Testis (tissue), 2 donors: ENCODE measurements at regions not wholly inside any gene's neighbourhood (a gene's known extent, or its start where the extent isn't known, plus 50 kb on each side); places are given as distances from the start of the nearest gene placed in this dataset.

Experiments used
- DNase-seq: peaks from one replicate; pipeline ENCODE4 v3.0.0-alpha.2; 2019
- H3K27ac ChIP-seq, 2 donors: fragments of 200-600 bp; sonication (generic); one replicate each; pipeline ENCODE4 v1.5.1; 2019
- H3K27me3 ChIP-seq: fragments of 200-600 bp; sonication (generic); one replicate; pipeline ENCODE4 v1.5.1; 2019
- H3K36me3 ChIP-seq: fragments of 200-600 bp; sonication (generic); one replicate; pipeline ENCODE4 v1.5.1; 2017; ENCODE audit warnings: low read depth; ENCODE audit errors: missing control alignments
- H3K4me1 ChIP-seq: fragments of 200-600 bp; sonication (generic); one replicate; pipeline ENCODE4 v1.5.1; 2019
- H3K4me3 ChIP-seq, 2 donors: fragments of 200-600 bp; sonication (generic); one replicate each; pipeline ENCODE4 v1.5.1; 2017 to 2019
- H3K9me3 ChIP-seq: fragments of 200-600 bp; sonication (generic); one replicate; pipeline ENCODE4 v1.5.1; 2017
- CTCF ChIP-seq, 3 experiments: fragments of 450-650 bp in 2 of 3; fragments of 200-600 bp in 1 of 3; sonication (generic) in 1 of 3; IDR thresholded peaks; one replicate each; pipeline ENCODE4 v1.5.1; 2016 to 2019; ENCODE audit warnings: antibody characterized with exemption in 3 of 3, mild to moderate bottlenecking in 2 of 3, moderate library complexity in 1 of 3
- POLR2A ChIP-seq: fragments of 450-650 bp; IDR thresholded peaks from one replicate; pipeline ENCODE4 v1.6.1; 2017; ENCODE audit warnings: antibody characterized with exemption, mild to moderate bottlenecking, moderate library complexity
- whole genome bisulfite sequencing, 2 donors: methylation state at CpG; one replicate each; pipeline ENCODE4 v1.1.5; 2018; 5-methylcytosine and 5-hydroxymethylcytosine counted together
- intact Hi-C: fragments of 100-400 bp; cut with DNase I; formaldehyde crosslinking; loops from one replicate; pipeline ENCODE4 v1.15.1; 2023; ENCODE audit warnings: low total_unique reads

- no peak for DNase-seq
- H3K9me3 ChIP-seq, result no peaks in the 10 kb centered on the region
- intact Hi-C loops, result no loop called here
- 86 to 93% methylated on average over 3 of the region's 3 CpGs for WGBS, 2 donors
- no peaks in the 10 kb centered on the region for H3K27me3 ChIP-seq
- no peak for TF ChIP-seq POLR2A
- TF ChIP-seq CTCF (IDR thresholded peaks at IDR 0.05), result no peak
- no peak overlapping the region for H3K27ac ChIP-seq
- no peak overlapping the region for H3K4me3 ChIP-seq
- H3K36me3 ChIP-seq, result no peaks in the 10 kb centered on the region
- no peaks in the 10 kb centered on the region for H3K4me1 ChIP-seq
Measured at GRCh38 chr18:64620971-64621560, 472.2 kb upstream of the LINC00305 start.

- no peaks in the 10 kb centered on the region for H3K36me3 ChIP-seq
- H3K4me3 ChIP-seq, result no peak overlapping the region
- 81 to 83% methylated on average over 1 of the region's 1 CpG for WGBS, 2 donors
- H3K4me1 ChIP-seq, result no peaks in the 10 kb centered on the region
- TF ChIP-seq CTCF (IDR thresholded peaks at IDR 0.05) (no peak), POLR2A (no peak)
- H3K27ac ChIP-seq, result no peak overlapping the region
- no peaks in the 10 kb centered on the region for H3K27me3 ChIP-seq
- no peaks in the 10 kb centered on the region for H3K9me3 ChIP-seq
- intact Hi-C loops, result no loop called here
- no peak for DNase-seq
Measured at GRCh38 chr18:64618390-64618789, 469.5 kb upstream of the LINC00305 start.

- Histone ChIP-seq H3K27me3 (no peaks in the 10 kb centered on the region), H3K4me1 (no peaks in the 10 kb centered on the region), H3K4me3 (no peak overlapping the region), H3K36me3 (no peaks in the 10 kb centered on the region), H3K9me3 (no peaks in the 10 kb centered on the region), H3K27ac (no peak overlapping the region)
- intact Hi-C loops, result no loop called here
- TF ChIP-seq POLR2A (no peak), CTCF (IDR thresholded peaks at IDR 0.05) (no peak)
- WGBS, 2 donors, result 79 to 82% methylated on average over 1 of the region's 1 CpG
- DNase-seq, result no peak
Measured at GRCh38 chr18:64615021-64615420, 466.1 kb upstream of the LINC00305 start.

GRCh38 chr18:64614446-64614845, 465.6 kb upstream of the LINC00305 start:
- Histone ChIP-seq H3K36me3 (no peaks in the 10 kb centered on the region), H3K9me3 (no peaks in the 10 kb centered on the region), H3K27ac (no peak overlapping the region), H3K27me3 (no peaks in the 10 kb centered on the region), H3K4me3 (no peak overlapping the region), H3K4me1 (no peaks in the 10 kb centered on the region)
- intact Hi-C loops, result no loop called here
- TF ChIP-seq POLR2A (no peak), CTCF (IDR thresholded peaks at IDR 0.05) (no peak)
- no peak for DNase-seq
- 81 to 86% methylated on average over 1 of the region's 1 CpG for WGBS, 2 donors

- DNase-seq, result no peak
- WGBS, 2 donors, result 88 to 94% methylated on average over 1 of the region's 1 CpG
- H3K4me3 ChIP-seq, result no peak overlapping the region
- H3K27me3 ChIP-seq, result no peaks in the 10 kb centered on the region
- intact Hi-C loops, result no loop called here
- no peaks in the 10 kb centered on the region for H3K9me3 ChIP-seq
- H3K27ac ChIP-seq, result no peak overlapping the region
- H3K4me1 ChIP-seq, result no peaks in the 10 kb centered on the region
- TF ChIP-seq POLR2A (no peak), CTCF (IDR thresholded peaks at IDR 0.05) (no peak)
- no peaks in the 10 kb centered on the region for H3K36me3 ChIP-seq
Measured at GRCh38 chr18:64592246-64592645, 443.4 kb upstream of the LINC00305 start.
